ENCODE measurements at regions not wholly inside any gene's neighbourhood (a gene's known extent, or its start where the extent isn't known, plus 50 kb on each side); places are given as distances from the start of the nearest gene placed in this dataset.

GRCh38 chr3:13220991-13221390 is 147.8 kb upstream of the IQSEC1 start:
- TF ChIP-seq CTCF (conservative IDR thresholded peaks at IDR 0.05; ENCODE audit: low read depth, low read length) (no peak), POLR2A (IDR thresholded peaks at IDR 0.05; ENCODE audit: low read depth, low read length) (no peak), ELK1 (IDR thresholded peaks at IDR 0.05; ENCODE audit: borderline replicate concordance, low read depth, low read length) (no peak), RFX5 (IDR thresholded peaks at IDR 0.05; ENCODE audit: low read depth, low read length) (no peak), RCOR1 (IDR thresholded peaks at IDR 0.05; ENCODE audit: insufficient replicate concordance, low read length) (no peak), CEBPB (IDR thresholded peaks at IDR 0.05; ENCODE audit: low read depth, low read length) (no peak), SMC3 (IDR thresholded peaks at IDR 0.05; ENCODE audit: low read depth, low read length) (no peak)
